GM12891 (cell line): ENCODE measurements at regions not wholly inside any gene's neighbourhood (a gene's known extent, or its start where the extent isn't known, plus 50 kb on each side); places are given as distances from the start of the nearest gene placed in this dataset.
"Not testable (repeated sequence)": the region's sequence is repeated elsewhere in the genome, so short reads cannot be mapped to it uniquely, and the experiment has no call there.

Source experiments
- DNase-seq: peaks from one replicate; pipeline ENCODE4 v3.0.0; 2011; ENCODE audit warnings: low spot score; ENCODE audit not compliant: insufficient read length
- FAIRE-seq: peaks from 2 replicates; lab custom pipeline; 2011; peaks lifted over from hg19 to GRCh38; lab: Jason Lieb, UNC
- PAX5 ChIP-seq: IDR thresholded peaks from 2 replicates; pipeline ENCODE4 v1.6.1; 2011; ENCODE audit warnings: low read length, moderate library complexity, mild to moderate bottlenecking; ENCODE audit not compliant: insufficient read depth, severe bottlenecking
- POLR2A ChIP-seq: IDR thresholded peaks from 2 replicates; pipeline ENCODE4 v1.6.1; 2011; ENCODE audit warnings: low read depth, low read length, control low read depth
- POLR2AphosphoS5 ChIP-seq: IDR thresholded peaks from 2 replicates; pipeline ENCODE4 v1.6.1; 2011; ENCODE audit warnings: low read depth, low read length, control low read depth
- POU2F2 ChIP-seq: IDR thresholded peaks from 2 replicates; pipeline ENCODE4 v1.6.1; 2011; ENCODE audit warnings: low read depth, mild to moderate bottlenecking, control low read depth, low read length, moderate library complexity
- SPI1 ChIP-seq: IDR thresholded peaks from 2 replicates; pipeline ENCODE4 v1.6.1; 2011; ENCODE audit warnings: low read depth, low read length, control low read depth
- TAF1 ChIP-seq: IDR thresholded peaks from 2 replicates; pipeline ENCODE4 v1.6.1; 2011; ENCODE audit warnings: low read depth, low read length, control low read depth

DNA sequence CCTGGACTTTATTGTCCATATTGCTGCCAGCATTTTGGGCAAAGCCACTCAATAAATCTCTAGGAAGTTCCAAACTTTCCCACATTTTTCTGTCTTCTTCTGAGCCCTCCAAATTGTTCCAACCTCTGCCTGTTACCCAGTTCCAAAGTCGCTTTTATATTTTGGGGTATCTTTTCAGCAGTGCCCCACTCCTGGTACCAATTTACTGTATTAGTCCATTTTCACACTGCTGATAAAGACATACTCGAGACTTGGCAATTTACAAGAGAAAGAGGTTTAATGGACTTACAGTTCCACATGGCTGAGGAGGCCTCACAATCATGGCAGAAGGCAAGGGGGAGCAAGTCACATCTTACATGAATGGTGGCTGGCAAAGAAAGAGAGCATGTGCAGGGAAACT is 53.4 kb downstream of the AHSP start:
- DNase-seq, FAIRE-seq: not testable (repeated sequence)

DNA sequence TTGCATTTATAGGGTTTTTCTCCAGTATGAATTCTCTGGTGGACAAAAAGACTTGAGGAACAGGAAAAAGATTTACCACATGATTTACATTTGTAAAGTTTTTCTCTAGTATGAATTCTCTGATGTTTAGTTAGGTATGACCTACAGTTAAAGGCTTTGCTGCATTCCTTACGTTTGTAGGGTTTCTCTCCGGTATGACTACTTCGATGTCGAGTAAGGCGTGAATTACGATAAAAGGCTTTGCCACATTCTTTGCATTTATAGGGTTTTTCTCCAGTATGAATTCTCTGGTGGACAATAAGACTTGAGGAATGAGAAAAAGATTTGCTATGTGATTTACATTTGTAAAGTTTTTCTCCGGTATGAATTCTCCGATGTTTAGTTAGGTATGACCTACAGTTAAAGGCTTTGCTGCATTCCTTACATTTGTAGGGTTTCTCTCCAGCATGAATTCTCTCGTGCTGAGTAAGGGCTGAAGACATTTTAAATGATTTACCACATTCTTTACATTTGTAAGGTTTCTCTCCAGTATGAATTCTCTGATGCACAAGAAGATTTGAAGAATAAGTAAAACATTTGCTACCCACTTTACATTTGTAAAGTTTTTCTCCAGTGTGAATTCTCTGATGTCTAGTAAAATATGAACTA is 74.2 kb downstream of the AHSP start:
- FAIRE-seq, DNase-seq: not testable (repeated sequence)

DNA sequence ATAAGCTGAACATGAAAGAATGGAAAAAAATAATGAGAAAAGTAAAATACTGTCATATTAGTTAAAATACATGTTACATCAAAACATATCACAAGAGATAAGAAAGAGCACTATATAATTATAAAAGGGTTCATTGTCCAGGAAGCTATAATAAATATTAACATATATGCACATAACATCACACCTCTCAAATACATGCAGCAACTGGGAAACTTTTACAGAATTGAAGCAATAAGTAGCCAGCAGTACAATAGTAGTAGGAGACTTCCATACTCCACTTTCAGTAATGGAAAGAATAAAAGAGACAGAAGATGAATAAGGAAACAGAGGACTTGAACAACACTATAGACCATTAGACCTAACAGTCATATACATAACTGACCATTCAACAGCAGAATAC is 90.4 kb downstream of the AHSP start:
- DNase-seq (no peak), FAIRE-seq (no peak)
- TF ChIP-seq POU2F2 (no peak), TAF1 (no peak), PAX5 (no peak), POLR2A (no peak), SPI1 (no peak), POLR2AphosphoS5 (no peak)

DNA sequence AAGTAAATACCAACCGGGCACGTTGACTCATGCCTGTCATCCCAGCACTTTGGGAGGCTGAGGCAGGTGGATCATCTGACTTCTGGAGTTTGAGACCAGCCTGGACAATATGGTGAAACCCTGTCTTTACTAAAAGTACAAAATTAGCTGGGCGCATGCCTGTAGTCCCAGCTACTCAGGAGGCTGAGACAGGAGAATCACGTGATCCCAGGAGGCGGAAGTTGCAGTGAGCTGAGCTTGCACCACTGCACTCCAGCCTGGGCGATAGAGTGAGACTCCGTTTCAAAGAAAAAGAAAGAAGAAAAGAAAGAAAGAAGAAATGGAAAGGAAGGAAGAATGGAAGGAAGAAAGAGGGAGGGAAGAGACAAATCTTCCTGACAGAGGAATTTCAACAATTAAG is 108.7 kb downstream of the AHSP start:
- DNase-seq, result no peak
- FAIRE-seq, result no peak
- TF ChIP-seq SPI1 (no peak), POLR2A (no peak), POLR2AphosphoS5 (no peak), POU2F2 (no peak), PAX5 (no peak), TAF1 (no peak)

DNA sequence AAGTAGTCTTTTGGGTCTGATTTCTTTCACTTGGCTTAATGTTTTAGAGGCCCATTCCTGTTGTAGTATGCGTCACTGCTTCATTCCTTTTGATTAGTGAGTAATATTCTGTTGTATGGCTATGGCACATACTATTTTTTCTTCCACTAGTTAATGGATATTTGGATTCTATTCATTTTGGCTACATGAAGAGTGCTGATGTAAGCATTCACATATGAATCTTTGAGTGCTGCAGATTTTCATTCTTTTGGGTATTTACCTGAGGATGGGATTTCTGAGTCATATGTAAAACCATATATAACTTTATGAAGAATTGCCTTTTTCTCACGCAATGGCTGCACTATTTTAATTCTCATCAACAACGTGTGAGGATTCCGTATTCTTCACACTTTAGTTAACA is 113.6 kb downstream of the AHSP start:
- DNase-seq (no peak), FAIRE-seq (no peak)
- no peak for TF ChIP-seq POLR2AphosphoS5
- TF ChIP-seq POU2F2, result no peak
- no peak for TF ChIP-seq POLR2A
- no peak for TF ChIP-seq TAF1

DNA sequence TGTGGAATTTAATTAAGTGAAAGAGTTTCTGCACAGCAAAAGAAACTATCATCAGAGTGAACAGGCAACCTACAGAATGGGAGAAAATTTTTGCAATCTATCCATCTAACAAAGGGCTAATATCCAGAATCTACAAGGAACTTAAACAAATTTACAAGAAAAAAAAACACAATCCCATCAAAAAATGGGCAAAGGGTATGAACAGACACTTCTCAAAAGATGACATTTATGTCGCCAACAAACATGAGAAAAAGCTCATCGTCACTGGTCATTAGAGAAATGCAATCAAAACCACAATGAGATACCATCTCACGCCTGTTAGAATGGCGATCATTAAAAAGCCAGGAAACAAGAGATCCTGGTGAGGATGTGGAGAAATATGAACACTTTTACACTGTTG is 128.0 kb downstream of the AHSP start:
- DNase-seq, FAIRE-seq: not testable (repeated sequence)

DNA sequence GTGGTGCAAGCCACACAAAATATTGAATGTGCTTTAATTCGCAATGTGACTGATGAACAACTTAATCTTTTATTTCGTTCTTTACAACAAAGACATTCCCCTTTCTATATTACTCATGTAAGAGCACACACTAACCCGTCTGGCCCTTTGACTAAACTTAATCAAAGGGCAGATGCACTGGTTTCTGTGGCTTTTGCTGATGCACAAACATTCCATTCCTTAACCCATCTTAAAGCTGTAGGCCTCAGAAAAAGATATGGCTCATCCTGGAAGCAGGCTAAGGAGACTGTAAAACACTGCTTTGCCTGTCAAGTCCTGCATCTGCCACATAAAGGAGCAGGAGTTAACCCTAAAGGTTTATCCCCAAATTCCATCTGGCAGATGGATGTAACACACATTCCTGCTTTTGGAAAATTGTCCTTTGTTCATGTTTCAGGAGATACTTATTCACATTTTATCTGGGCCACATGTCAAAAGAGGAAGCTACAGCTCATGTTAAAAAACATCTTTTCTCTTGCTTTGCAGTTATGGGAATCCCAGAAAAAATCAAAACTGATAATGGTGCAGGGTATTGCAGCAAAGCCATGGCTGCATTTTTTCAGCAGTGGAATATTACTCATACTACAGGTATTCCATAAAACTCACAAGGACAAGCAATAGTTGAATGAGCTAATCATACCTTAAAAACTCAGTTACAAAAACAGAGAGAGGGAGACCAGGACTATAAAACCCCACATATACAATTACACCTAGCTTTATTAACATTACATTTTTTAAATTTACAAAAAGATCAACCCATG is 137.2 kb downstream of the AHSP start:
- FAIRE-seq, result no peak
- TF ChIP-seq SPI1 (no peak), PAX5 (no peak), POLR2A (no peak), POLR2AphosphoS5 (no peak), POU2F2 (no peak), TAF1 (no peak)
- DNase-seq, result no peak

DNA sequence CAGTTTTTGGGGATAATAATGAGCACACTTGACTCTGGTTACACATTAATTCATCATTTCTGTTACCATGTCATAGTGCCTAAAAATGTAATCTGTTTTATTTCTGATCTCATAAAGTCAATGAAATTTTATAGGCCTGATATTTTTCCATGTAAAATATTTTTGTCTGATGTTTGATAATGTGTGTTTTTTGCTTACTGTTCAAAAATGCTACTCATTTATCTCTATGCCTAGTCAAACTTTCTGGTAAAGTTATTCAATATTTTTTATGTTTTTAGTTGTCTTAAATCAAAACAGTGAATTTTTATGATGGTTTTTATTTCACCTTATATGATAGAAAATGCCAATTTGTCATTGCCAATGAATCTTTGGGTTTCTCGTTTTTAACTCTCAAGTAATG is 147.0 kb downstream of the AHSP start:
- FAIRE-seq (no peak), DNase-seq (no peak)
- TF ChIP-seq POLR2A, result no peak
- no peak for TF ChIP-seq PAX5
- TF ChIP-seq POLR2AphosphoS5, result no peak
- TF ChIP-seq TAF1, result no peak
- TF ChIP-seq POU2F2, result no peak
- TF ChIP-seq SPI1, result no peak

DNA sequence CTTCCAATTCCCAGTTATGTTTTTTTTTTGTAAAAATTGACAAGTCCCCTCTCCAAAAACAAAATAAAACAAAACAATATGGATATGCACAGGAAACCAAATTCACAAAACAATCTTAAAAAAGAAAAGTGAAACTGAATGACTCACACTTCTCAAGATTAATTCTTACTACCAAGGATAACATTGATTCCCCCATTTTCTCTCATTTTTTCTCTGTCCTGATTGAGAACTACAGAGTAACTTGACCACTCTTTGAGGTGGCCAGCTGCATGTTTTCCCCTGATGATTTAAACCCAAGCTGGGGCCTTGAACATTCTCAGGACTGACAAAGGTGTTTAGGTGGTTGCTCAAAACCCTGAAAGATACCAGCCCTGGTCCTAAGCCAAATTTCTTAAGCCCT is 149.0 kb downstream of the AHSP start:
- DNase-seq, result no peak
- no peak for TF ChIP-seq TAF1
- TF ChIP-seq SPI1, result no peak
- no peak for TF ChIP-seq POLR2AphosphoS5
- no peak for TF ChIP-seq POLR2A
- TF ChIP-seq POU2F2, result no peak
- FAIRE-seq, result no peak

DNA sequence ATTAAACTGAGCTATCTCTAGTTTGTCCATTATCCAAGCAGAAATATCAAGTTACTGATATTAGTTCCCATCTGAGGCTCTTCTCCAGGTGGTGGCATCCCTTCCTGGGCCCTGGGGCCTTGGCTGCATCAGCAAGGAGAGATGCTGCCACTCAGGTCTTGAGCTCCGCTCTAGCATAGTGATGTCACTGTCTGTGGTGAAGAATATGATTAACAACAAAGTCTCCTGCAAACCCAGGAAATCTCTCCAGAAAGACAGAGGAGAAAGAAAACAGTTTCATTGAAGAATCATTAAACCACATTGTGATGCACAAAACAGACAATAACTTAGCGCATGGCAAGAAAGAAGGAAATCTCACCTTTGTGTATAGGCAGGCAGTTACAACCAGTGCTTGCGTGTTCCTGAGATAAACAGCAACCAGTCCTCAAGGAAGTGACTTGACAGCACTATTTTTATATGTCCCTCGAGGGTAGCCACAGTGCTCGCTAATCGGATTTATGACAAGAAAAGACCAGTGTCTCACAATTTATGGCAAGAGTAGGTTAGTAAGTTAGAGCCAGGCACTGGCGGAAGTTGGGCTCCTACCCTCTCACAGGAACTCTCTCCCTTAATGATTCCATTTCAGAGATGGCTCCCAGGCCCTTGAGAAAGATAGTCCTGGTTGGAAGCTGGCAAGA is 151.1 kb downstream of the AHSP start:
- TF ChIP-seq TAF1, result no peak
- TF ChIP-seq SPI1, result no peak
- no peak for TF ChIP-seq POLR2A
- TF ChIP-seq PAX5, result no peak
- TF ChIP-seq POU2F2, result no peak
- TF ChIP-seq POLR2AphosphoS5, result no peak
- DNase-seq (no peak), FAIRE-seq (no peak)

DNA sequence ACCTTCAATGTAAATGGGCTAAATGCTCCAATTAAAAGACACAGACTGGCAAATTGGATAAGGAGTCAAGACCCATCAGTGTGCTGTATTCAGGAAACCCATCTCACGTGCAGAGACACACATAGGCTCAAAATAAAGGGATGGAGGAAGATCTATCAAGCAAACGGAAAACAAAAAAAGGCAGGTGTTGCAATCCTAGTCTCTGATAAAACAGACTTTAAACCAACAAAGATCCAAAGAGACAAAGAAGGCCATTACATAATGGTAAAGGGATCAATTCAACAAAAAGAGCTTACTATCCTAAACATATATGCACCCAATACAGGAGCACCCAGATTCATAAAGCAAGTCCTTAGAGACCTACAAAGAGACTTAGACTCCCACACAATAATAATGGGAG is 161.6 kb downstream of the AHSP start:
- not testable (repeated sequence) for DNase-seq, FAIRE-seq

DNA sequence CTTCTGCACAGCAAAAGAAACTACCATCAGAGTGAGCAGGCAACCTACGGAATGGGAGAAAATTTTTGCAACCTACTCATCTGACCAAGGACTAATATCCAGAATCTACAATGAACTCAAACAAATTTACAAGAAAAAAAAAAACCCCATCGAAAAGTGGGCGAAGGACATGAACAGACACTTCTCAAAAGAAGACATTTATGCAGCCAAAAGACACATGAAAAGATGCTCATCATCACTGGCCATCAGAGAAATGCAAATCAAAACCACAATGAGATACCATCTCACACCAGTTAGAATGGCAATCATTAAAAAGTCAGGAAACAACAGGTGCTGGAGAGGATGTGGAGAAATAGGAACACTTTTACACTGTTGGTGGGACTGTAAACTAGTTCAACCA is 164.6 kb downstream of the AHSP start:
- not testable (repeated sequence) for FAIRE-seq, DNase-seq
